Activated CD8-positive, alpha-beta memory T cell treated with anti-CD3 and anti-CD28 coated beads for 24 hours (primary cell): ENCODE measurements at regions not wholly inside any gene's neighbourhood (a gene's known extent, or its start where the extent isn't known, plus 50 kb on each side); places are given as distances from the start of the nearest gene placed in this dataset.
"Not testable (repeated sequence)": the region's sequence is repeated elsewhere in the genome, so short reads cannot be mapped to it uniquely, and the experiment has no call there.

ENCODE experiments used
- DNase-seq: peaks from one replicate; pipeline ENCODE4 v3.0.0-alpha.2; 2020

DNA sequence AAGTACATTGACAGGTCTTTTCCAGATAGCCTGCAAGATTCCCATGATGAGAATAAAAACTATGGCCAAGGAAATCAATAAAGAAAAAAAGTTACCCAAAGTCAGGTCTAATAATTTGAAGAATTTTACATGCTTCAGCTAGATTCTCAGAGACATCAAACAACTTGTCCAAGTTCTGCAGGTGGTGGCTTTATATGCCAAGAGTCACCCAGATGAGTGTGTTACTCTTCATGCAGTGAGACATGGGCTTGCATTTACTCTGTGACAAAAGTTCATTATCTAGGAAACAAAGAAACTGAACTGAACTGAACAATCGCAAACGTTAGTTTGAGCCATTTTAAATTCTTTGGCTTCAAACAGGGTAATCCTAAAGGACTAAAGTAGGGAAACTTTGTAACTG lies 548.5 kb upstream of the SYT4 start:
- no peak for DNase-seq

DNA sequence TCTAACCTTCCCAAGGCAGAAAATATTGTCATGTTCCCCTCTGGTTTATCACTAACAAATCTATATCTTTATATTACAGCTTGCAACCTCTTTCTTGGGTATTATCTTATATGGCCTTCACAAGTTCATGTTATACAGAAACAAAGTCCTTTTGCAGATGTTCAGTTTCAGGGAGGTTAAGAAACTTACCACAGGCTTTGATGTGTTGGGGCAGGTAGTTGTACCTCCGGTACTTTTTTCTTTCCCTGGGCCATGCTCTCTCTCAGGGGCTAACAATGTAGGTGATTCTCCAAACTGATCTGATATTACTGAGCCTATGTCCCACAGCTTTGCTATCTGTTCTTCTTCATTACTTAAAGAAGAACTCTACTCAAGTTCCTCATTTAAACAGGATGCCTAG lies 548.9 kb upstream of the SYT4 start:
- no peak for DNase-seq

DNA sequence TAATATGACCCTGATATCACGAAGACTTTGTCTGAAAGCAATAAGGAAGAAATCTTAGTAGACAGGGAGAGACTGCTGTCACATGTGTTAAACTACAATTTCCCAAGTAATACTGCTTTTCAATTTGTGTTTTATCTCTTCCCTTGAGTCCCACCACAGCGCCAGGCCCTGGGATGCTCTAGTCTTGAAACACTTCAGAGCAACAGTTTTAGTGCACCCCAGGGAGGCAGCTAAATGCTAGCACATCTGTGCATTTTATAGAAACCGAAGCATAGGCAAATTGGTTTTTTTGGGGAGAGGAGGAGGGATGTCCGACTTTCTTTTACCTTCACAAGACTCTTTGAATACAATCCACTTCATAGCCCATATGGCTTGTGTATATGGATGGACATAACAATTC lies 550.0 kb upstream of the SYT4 start:
- no peak for DNase-seq

DNA sequence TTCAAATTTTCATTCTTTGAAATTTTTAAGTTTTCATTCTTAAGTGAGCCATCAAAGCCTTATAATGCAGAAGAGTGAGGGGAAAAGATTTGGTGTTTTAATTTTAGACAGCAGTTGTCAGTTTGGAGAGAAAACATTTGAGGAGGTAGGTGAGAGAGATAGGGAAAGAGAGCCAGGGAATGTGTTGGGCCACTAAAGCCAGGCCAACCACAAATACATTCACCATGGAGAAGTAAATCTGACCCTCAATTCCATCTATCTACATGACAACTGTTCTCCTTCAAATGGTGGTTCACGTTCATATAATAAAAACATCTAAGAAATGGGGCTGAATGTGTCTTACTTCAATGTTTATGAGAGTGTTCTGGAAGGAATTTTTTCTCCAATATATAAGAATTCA lies 553.0 kb upstream of the SYT4 start:
- no peak for DNase-seq

DNA sequence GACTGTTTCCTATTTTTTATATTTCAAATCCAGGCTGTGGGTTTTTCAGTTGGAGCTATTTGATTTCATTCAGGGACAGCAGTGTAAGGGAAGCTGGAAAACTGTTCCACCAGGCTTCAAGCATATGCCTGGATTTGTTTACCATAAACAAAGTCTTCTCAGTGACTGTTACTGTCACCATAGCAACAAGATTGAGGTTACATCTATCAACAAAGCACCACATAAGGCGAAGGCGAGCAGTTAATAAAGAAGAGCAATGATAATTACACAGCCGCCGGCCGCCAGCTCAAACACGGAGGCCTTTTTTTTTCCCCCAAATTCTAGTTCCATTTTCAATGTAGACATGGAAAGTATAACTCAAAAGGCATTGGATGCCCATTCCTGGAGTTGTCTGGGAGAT lies 553.7 kb upstream of the SYT4 start:
- DNase-seq: no peak

DNA sequence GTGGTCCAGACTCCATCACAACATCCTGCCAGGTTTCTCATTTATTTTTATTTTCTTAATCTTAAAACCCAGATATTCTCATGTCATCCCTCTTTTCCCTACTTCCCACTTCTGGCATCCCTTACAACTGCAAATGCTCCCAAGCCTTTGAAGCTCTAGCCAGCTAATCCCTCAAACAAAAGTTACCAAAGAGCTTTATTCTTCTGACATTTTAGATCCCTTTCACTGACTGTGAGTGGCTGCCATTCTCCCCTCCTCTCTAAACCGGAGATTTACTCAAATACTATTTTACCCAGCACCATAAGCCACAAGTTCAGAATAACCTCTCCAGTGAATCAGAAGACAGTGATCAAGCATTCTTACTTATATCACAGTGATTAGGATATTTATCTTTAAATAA lies 569.0 kb upstream of the SYT4 start:
- DNase-seq: no peak

DNA sequence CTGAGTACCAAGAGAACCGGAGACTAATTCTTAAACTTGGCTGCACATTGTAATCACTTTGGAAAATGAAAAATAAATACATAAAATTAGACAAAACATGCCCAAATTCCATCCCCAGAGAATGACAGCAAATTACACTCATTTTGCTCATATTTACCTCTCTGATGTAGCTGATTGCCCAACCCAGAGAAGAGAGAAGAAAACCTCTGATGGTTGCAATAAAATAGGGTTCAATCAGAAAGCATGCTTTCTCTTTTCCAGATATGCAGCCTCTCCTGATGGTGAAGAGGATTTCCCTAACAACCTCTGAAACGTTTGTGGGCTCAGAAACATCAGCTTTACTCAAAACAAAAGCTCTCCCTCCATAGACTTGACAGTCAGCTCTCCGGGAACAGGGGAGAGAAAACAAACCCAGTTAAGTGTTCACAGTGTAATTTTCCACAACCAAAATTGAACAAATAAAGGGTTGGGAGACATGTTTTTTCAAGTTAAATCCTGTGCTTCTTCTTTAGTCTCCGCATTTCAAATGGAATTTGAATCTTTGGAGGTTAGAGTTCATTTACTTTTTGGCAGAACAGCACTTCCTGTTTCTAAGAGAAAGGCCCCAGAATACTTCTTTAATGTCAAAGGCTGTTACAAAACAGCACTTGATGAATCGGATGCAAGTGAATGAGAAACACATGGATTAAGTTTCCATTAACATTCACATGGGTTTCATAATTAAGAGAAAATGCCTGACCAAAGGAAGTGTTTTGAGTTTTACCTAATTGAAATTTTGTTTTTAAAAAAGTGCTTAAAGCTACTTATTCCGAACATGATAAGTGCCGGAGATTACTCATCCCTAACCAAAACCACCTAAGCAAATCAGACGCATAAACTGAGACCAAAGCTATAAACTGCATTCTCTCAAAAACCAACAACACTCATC lies 570.1 kb upstream of the SYT4 start:
- no peak for DNase-seq

DNA sequence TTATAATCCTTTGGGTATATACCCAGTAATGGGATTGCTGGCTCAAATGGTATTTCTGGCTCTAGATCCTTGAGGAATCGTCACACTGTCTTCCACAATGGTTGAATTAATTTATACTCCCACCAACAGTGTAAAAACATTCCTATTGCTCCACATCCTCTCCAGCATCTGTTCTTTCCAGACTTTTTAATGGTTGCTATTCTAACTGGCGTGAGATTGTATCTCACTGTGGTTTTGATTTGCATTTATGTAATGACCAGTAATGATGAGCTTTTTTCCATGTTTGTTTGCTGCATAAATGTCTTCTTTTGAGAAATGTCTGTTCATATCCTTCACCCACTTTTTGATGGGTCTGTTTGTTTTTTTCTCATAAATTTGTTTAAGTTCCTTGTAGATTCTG lies 572.5 kb upstream of the SYT4 start:
- DNase-seq: not testable (repeated sequence)

DNA sequence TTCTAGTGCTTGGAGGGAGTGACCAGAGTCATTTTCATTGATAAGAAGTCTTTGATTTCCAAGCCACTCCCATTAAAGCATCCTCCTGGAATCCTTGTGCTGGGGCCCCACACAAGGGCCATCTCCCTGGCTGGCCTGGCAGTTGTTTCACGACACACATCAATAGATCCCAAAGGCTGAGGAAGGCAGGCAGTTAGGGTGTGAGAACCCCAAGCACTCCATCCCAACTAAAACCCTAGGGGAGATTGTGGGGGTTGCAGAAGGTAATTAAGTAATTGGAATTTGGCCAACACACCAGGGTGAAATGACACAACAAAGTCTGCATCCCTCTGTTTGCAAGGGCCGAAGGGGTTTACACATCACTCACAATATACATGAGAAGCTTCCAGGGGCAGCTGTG lies 578.1 kb upstream of the SYT4 start:
- no peak for DNase-seq

DNA sequence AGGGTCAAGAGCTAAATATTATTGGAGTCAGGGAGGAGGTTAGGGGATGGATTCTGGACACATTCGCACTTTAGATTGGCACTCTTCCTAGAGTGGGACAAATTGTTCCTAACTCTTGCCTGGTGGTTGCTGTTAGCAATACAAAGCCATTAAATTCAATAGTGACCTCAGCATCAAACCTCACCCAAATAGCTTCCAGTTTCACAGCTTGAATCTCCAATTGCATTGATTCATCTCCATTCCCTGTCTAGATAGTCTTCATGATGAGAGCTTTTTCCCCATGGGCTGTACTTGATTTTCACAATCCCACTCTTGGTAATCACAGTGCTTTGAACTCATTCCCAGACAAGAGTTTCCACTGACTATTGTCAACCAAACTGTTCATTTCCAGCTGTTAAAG lies 585.9 kb upstream of the SYT4 start:
- DNase-seq: no peak

DNA sequence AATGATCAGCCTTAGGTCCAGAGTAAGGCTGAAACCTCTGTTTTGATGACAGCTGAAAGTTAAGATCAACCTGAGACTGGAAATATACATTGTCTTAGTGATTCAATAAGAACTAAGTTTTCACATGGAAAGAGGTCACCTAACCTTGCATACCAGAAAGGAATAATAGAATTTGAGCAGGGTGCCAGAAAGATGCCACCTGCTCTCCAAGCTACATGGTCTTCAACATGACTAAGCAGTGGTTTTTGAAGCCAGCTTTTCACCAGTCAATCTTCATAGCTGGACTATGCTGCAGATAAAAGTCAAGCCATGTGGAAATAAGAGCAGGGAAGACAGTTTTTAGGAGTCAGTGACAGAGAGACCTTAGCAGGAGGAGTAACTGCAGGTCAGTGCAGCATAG lies 589.4 kb upstream of the SYT4 start:
- no peak for DNase-seq

DNA sequence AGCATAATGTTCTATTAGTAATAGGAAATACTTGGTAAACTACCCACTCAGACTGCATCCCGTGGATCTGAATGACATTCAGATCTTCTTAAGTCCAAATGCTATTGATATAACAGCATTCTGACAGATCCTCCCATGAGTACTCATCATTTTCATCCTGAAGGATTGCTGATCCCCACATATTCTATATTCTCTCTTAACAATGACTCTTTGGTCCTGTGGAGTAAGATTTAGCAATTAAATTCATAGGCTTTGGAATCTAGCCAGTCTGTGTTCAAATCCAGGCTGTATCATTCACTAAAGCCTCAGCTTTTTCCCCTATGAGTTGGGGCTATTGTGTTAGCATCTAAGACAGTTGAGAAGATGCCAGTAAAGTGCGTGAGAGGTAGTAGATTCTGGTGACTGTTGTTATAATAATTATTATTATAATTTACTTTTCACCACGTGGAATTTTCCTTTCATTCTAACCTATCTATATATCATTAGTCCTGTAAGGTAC lies 591.3 kb upstream of the SYT4 start:
- DNase-seq: no peak

DNA sequence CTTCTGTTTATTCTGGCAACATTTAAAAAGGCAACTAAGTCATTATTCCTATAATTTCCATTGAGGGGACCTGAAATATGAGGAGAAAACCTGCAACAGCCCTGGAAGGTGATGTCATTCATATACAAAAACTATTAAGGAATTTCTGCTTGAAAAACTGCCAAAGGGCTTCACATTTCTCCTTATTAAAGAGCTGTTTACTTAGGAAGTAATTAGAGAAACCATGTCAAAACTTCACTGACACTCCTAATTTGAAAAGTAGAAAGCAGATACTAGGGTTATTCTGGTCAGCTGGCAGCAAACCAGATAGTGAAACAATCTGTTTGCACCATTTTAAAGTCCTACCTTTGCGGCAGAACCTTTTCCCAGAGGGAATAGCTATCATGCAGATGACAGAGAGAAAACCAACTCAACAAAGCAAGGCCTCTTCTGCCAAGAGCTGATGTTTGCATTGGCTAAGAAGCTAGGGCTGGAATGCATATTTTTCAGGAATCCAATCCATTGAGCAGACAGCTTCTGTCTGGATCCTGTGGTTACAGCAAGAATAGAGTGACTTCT lies 592.2 kb upstream of the SYT4 start:
- DNase-seq: no peak

DNA sequence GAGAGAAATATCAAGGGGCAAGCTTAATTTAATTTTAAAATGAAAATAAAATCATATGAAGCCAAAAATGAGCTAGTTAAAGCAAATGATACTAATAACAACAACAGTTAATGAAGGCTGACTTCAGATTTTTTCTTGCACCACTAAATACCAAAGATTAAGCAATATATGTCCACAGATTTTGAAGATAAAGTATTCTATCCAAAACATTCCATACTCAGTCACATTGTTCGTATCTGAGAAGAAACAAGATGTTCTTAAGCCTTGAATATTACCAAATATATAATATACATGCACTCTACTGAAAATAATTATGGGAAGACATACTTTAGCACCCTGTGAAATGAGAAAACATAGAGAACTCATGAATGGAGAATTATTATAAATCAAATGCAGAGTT lies 593.3 kb upstream of the SYT4 start:
- DNase-seq: no peak

DNA sequence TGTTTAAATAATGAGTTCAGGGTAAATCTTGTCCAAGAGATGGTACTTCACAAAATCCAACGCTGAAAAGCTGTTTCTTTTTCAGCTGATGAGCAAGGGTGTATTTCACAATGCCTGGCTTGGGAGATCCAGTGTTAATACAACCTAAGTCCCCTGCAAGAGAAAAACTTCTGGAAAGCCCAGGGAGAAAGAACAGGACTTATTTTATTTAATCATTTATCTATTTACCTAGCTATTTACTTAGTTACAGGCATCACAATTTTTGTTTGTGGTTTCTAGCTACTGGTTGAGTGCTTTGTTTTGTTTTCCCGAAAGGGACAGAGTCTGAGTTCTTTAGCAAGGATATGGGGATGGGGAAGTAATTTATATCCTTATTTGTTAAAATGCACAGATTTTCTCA lies 598.2 kb upstream of the SYT4 start:
- no peak for DNase-seq

DNA sequence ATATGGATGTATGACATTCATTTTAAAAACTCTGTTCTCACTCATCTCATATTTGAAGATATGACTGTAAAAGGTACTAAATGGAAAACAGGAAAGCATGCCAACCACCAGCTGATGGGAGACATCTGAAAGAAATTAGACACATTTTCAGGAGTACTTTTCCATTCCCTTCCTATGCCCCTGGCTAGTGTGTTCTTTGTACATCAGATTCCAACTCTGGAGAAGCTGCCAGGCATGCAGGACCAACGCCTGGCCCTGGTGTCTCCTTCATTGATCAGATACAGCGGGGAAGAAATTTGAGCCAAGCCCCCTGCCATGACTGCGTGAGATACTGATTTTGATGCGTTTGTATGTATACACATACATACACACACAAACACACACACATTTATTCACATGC lies 599.0 kb upstream of the SYT4 start:
- DNase-seq: no peak

DNA sequence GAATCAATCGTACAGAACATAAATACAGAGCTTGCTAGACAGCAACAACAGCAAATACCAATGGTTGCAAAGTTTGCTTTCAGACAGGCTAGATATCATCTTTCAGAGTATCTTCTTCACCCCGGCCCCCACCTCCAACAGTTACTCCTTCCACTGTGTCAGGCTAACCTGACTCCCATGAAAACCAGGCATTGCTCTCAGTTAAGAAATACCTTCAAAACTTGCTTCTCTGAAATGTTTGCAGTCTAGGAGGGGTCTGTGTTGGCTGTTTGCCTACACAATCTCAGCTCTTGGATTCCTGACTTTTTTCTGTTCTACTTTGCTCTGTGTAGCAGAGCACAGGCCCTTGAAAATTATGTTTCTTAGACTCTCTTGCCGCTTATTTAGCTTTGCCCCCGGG lies 599.5 kb upstream of the SYT4 start:
- no peak for DNase-seq

DNA sequence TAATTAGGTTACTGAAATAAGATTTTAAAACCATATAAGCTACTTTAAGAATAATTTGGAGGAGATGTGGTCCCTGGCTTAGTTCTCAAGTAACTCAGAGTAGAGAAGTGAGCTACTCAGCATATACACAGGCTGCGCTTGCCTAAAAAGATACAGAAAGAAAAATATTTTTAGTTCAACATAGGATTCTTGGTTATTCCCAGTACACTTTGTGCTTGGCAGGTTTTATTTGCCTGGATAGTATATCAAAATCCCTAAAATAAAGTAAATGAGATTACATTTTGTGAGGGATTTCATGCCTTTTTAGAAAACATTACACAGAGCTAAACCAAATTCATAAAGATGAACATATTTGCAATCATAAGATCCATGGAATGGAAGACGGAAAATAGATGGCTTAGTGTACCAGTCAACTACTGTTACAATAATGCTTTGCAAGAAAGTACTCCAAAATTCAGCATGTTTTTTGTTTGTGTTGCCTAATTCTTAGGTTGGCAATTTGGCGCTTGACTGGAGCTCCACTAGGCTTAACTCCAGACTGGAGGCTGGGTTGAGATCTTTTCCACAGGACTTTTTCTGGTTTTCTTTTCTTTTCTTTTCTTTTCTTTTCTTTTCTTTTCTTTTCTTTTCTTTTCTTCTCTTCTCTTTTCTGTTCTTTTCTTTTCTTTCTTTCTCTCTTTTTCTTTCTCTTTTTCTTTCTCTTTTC lies 600.5 kb upstream of the SYT4 start:
- no peak for DNase-seq

DNA sequence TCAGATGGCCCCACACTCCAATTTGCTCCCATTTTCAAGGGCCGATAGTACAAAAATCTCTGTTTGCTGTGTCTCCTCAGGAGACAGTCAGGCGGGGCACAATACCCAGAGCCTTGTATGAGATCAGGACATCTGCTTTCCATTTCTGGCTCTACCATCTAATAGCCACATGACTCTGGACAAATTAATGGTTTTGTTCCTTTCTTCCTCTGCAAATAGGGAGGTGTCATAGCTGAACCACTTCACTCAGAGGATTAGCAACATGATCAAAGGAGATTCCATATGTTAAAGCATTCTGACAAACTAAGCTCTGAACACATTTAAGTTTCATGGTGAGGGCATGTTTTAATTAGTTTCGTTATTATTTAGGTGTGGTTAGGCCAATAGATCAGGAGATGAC lies 602.1 kb upstream of the SYT4 start:
- no peak for DNase-seq

DNA sequence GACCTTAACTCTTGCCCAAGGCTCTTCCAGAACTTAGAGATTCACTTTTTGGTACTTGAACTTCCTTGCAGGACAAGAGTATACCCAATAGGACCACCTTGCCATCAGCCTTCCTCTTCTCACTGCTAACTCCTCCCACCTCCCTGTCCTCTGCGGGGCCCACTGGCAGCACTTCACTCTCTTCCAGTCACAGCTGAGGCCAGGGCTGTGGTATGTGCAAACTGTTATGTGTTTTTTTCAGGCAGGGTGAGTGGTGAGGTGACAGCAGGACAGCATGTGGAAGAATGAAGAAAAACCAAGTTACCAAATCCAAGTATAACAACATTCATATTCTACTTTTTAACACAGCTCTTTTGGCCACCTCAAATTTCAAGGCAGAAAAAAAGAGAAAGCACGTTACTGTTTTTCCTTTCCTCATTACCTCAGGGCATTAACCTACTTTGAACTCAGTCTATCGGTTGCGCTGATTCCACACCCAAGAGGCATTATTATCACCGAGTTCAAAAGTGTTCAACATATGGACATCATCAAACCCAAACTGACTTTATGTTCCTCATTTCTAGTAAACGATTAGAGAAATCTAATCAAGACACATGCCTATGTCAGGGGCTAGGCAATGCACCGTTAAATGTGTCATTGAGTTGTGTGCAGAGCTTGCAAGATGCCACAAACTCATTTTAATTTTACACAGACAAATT lies 605.2 kb upstream of the SYT4 start:
- no peak for DNase-seq

DNA sequence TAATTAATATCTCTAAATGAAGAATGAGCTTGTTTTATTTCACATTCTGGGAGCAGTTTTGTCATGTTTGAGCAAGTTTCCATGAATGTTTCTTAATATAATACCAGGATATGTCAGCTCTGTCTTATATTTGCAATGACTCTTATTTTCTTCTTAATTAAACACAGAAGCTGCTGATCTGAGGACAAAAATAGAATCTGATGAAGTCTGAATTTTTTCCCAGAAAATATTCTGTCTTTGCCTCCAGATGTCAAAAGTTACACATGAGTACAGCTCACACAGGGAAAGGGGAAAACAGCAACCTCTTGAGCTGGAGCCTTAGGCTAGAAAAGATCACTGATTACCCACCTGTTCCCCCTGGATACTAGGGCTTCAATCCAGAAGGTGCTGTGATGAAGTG lies 606.6 kb upstream of the SYT4 start:
- no peak for DNase-seq

DNA sequence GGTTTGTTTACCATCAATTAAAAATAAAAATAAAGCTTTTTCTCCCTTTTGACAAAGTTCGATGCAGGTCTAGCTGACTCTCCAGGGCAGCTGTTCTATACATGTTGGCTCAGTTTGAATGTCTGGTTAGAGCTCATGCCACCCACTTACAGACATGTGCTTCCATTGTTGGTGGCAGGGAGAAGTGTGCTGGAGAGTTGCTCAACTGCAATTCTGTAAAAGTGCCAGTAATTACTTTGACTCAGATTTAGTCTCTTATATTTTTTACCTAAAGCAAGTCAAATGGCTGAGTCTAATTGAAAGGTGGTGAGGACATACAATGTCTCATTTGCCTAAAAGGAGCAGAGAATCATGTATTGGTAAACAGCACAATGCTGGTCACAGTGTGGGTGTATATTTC lies 609.1 kb upstream of the SYT4 start:
- no peak for DNase-seq

DNA sequence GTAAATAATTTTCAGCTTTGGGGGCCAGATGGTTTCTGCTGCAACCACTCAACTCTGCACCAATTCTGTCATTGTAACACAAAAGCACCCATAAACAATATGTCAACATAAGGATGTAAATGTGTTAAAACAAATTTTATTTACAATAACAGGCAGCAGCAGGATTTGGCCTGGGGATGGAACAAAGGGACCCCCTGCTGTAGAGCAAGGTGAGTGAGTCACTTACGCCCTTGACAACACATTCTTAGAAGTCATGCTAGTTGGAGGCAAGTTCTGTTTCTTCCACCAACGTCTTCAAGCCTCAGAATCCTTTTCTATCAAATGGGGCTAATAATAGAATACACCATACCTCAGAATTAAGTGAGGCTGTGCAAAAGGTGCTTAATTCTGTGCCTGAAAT lies 610.2 kb upstream of the SYT4 start:
- DNase-seq: no peak
